Liver (tissue), 8 donors: ENCODE measurements at regions not wholly inside any gene's neighbourhood (a gene's known extent, or its start where the extent isn't known, plus 50 kb on each side); places are given as distances from the start of the nearest gene placed in this dataset.

ENCODE experiments used
- DNase-seq: peaks from one replicate; pipeline ENCODE4 v3.0.0-alpha.2; 2017; ENCODE audit warnings: low spot score
- H3K27ac ChIP-seq, 2 donors: one replicate each; pipeline ENCODE4 v1.7.0; 2013; ENCODE audit warnings: inconsistent platforms in 2 of 2, low read length in 2 of 2, control low read depth in 1 of 2, low read depth in 1 of 2, mild to moderate bottlenecking in 1 of 2
- H3K27me3 ChIP-seq, 4 donors: one replicate each; pipeline versions ENCODE4 v1.6.1 to v1.7.0; 2013; ENCODE audit warnings: low read length in 3 of 4, inconsistent platforms in 1 of 4, mild to moderate bottlenecking in 1 of 4, moderate library complexity in 1 of 4; ENCODE audit not compliant: control insufficient read depth in 4 of 4, insufficient read depth in 4 of 4
- H3K36me3 ChIP-seq, 4 donors: one replicate each; pipeline versions ENCODE4 v1.6.1 to v1.7.0; 2013; ENCODE audit warnings: low read length in 3 of 4, mild to moderate bottlenecking in 3 of 4, low read depth in 1 of 4, moderate library complexity in 1 of 4; ENCODE audit not compliant: control insufficient read depth in 4 of 4, insufficient read depth in 3 of 4
- H3K4me1 ChIP-seq, 4 donors: one replicate each; pipeline versions ENCODE4 v1.6.1 to v1.7.0; 2013; ENCODE audit warnings: low read length in 3 of 4, mild to moderate bottlenecking in 3 of 4, moderate library complexity in 1 of 4; ENCODE audit not compliant: control insufficient read depth in 4 of 4, insufficient read depth in 4 of 4
- H3K4me3 ChIP-seq, 3 donors: one replicate each; pipeline versions ENCODE4 v1.6.1 to v1.7.0; 2013; ENCODE audit warnings: low read length in 3 of 3, control low read depth in 1 of 3, low read depth in 1 of 3, mild to moderate bottlenecking in 1 of 3
- H3K9ac ChIP-seq, 2 donors: one replicate each; pipeline ENCODE4 v1.7.0; 2013; ENCODE audit warnings: low read length in 2 of 2, mild to moderate bottlenecking in 2 of 2, moderate library complexity in 2 of 2, control low read depth in 1 of 2, low read depth in 1 of 2
- H3K9me3 ChIP-seq, 4 donors: one replicate each; pipeline versions ENCODE4 v1.6.1 to v1.7.0; 2013; ENCODE audit warnings: low read length in 3 of 4; ENCODE audit not compliant: control insufficient read depth in 4 of 4
- ATF3 ChIP-seq: IDR thresholded peaks from 2 replicates; pipeline ENCODE4 v1.6.1; 2016; ENCODE audit warnings: antibody characterized with exemption
- CTCF ChIP-seq: fragments of 150-350 bp; IDR thresholded peaks from 2 replicates; pipeline ENCODE4 v1.5.1; 2017; ENCODE audit warnings: improper control_type of control experiment, low read depth, low read length; ENCODE audit not compliant: missing input control
- EGR1 ChIP-seq, 2 donors: IDR thresholded peaks; 2 replicates each; pipeline ENCODE4 v1.6.1; 2016 to 2018; ENCODE audit warnings: antibody characterized with exemption in 2 of 2, low read depth in 2 of 2
- FOXA1 ChIP-seq: IDR thresholded peaks from 2 replicates; pipeline ENCODE4 v1.6.1; 2016; ENCODE audit warnings: antibody characterized with exemption
- FOXA2 ChIP-seq: IDR thresholded peaks from 2 replicates; pipeline ENCODE4 v1.6.1; 2016; ENCODE audit warnings: antibody characterized with exemption
- HNF4A ChIP-seq, 2 donors: conservative IDR thresholded peaks; 2 replicates each; pipeline ENCODE4 v1.6.1; 2016; ENCODE audit warnings: antibody characterized with exemption in 2 of 2, mild to moderate bottlenecking in 2 of 2
- HNF4G ChIP-seq: IDR thresholded peaks from 2 replicates; pipeline ENCODE4 v1.6.1; 2016; ENCODE audit warnings: antibody characterized with exemption
- JUND ChIP-seq, 2 donors: IDR thresholded peaks; 2 replicates each; pipeline ENCODE4 v1.6.1; 2016; ENCODE audit warnings: antibody characterized with exemption in 2 of 2
- MAX ChIP-seq: IDR thresholded peaks from 2 replicates; pipeline ENCODE4 v1.6.1; 2016; ENCODE audit warnings: antibody characterized with exemption
- NR2F2 ChIP-seq: IDR thresholded peaks from 2 replicates; pipeline ENCODE4 v1.6.1; 2016; ENCODE audit warnings: antibody characterized with exemption
- RAD21 ChIP-seq, 2 donors: IDR thresholded peaks; 2 replicates each; pipeline ENCODE4 v1.6.1; 2016; ENCODE audit warnings: antibody characterized with exemption in 2 of 2, mild to moderate bottlenecking in 2 of 2
- RXRA ChIP-seq, 2 donors: IDR thresholded peaks; 2 replicates each; pipeline ENCODE4 v1.6.1; 2017 to 2018; ENCODE audit warnings: antibody characterized with exemption in 2 of 2, mild to moderate bottlenecking in 1 of 2
- SP1 ChIP-seq: IDR thresholded peaks from 2 replicates; pipeline ENCODE4 v1.6.1; 2018; ENCODE audit warnings: antibody characterized with exemption, mild to moderate bottlenecking
- YY1 ChIP-seq: IDR thresholded peaks from 2 replicates; pipeline ENCODE4 v1.6.1; 2016; ENCODE audit warnings: antibody characterized with exemption, mild to moderate bottlenecking
- ZBTB33 ChIP-seq: IDR thresholded peaks from 2 replicates; pipeline ENCODE4 v1.6.1; 2016; ENCODE audit warnings: antibody characterized with exemption
- WGBS: extraction: QIAGEN DNeasy Blood & Tissue Kit; methylation state at CpG from one replicate; pipeline ENCODE4 v1.1.7; 2013; 5-methylcytosine and 5-hydroxymethylcytosine counted together
- TF ChIP-seq, protein P1 (sequence below): IDR thresholded peaks from 2 replicates; pipeline ENCODE4 v1.6.1; 2016; ENCODE audit warnings: antibody characterized with exemption, mild to moderate bottlenecking
- donor health status: healthy.
- donor health status: healthy.
- donor health status: healthy.
- donor health status: healthy.
- donor health status: healthy.

- H3K4me1 ChIP-seq: no peaks in the 10 kb centered on the region
- H3K27me3 ChIP-seq: no peaks in the 10 kb centered on the region
- WGBS: 88% methylated on average over 2 of the region's 2 CpGs
- no peak for DNase-seq
- no peak overlapping the region for H3K4me3 ChIP-seq
- H3K9me3 ChIP-seq: no peaks in the 10 kb centered on the region
- no peak for TF ChIP-seq RXRA (IDR thresholded peaks at IDR 0.05)
- no peak for TF ChIP-seq YY1
- TF ChIP-seq HNF4A (conservative IDR thresholded peaks at IDR 0.05): no peak
- no peak for TF ChIP-seq CTCF
- no peak for TF ChIP-seq NR2F2
- TF ChIP-seq, protein P1, sequence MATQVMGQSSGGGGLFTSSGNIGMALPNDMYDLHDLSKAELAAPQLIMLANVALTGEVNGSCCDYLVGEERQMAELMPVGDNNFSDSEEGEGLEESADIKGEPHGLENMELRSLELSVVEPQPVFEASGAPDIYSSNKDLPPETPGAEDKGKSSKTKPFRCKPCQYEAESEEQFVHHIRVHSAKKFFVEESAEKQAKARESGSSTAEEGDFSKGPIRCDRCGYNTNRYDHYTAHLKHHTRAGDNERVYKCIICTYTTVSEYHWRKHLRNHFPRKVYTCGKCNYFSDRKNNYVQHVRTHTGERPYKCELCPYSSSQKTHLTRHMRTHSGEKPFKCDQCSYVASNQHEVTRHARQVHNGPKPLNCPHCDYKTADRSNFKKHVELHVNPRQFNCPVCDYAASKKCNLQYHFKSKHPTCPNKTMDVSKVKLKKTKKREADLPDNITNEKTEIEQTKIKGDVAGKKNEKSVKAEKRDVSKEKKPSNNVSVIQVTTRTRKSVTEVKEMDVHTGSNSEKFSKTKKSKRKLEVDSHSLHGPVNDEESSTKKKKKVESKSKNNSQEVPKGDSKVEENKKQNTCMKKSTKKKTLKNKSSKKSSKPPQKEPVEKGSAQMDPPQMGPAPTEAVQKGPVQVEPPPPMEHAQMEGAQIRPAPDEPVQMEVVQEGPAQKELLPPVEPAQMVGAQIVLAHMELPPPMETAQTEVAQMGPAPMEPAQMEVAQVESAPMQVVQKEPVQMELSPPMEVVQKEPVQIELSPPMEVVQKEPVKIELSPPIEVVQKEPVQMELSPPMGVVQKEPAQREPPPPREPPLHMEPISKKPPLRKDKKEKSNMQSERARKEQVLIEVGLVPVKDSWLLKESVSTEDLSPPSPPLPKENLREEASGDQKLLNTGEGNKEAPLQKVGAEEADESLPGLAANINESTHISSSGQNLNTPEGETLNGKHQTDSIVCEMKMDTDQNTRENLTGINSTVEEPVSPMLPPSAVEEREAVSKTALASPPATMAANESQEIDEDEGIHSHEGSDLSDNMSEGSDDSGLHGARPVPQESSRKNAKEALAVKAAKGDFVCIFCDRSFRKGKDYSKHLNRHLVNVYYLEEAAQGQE: no peak
- no peak for TF ChIP-seq FOXA2
- no peak for TF ChIP-seq EGR1 (IDR thresholded peaks at IDR 0.05; ENCODE audit: low read depth in 2 of 2)
- TF ChIP-seq HNF4G: no peak
- no peak for TF ChIP-seq FOXA1
- no peak for TF ChIP-seq MAX
- TF ChIP-seq SP1: no peak
- no peak for TF ChIP-seq ZBTB33
- no peak for TF ChIP-seq RAD21 (IDR thresholded peaks at IDR 0.05)
- no peaks in the 10 kb centered on the region for H3K36me3 ChIP-seq
- H3K9ac ChIP-seq: no peak overlapping the region
- no peak overlapping the region for H3K27ac ChIP-seq
Measured at GRCh38 chr20:10936786-10937185, 263.0 kb upstream of the JAG1 start.

- 94% methylated on average over 2 of the region's 2 CpGs for whole genome bisulfite sequencing
- TF ChIP-seq EGR1 (IDR thresholded peaks at IDR 0.05; ENCODE audit: low read depth in 2 of 2) (no peak), ATF3 (no peak), JUND (IDR thresholded peaks at IDR 0.05) (no peak), FOXA1 (no peak), FOXA2 (no peak), ZBTB33 (no peak), HNF4G (no peak), MAX (no peak), HNF4A (conservative IDR thresholded peaks at IDR 0.05) (no peak), YY1 (no peak)
- TF ChIP-seq, protein P1: no peak
Measured at GRCh38 chr20:10939331-10939941, 265.6 kb upstream of the JAG1 start.

More at GRCh38 chr20:10939331-10939941, 265.6 kb upstream of the JAG1 start:
- Histone ChIP-seq H3K9ac (no peak overlapping the region), H3K27me3 (no peaks in the 10 kb centered on the region), H3K27ac (no peak overlapping the region), H3K4me3 (no peak overlapping the region), H3K36me3 (no peaks in the 10 kb centered on the region), H3K9me3 (no peaks in the 10 kb centered on the region), H3K4me1 (no peaks in the 10 kb centered on the region)
- no peak for DNase-seq
